ENCODE measurements at regions not wholly inside any gene's neighbourhood (a gene's known extent, or its start where the extent isn't known, plus 50 kb on each side); places are given as distances from the start of the nearest gene placed in this dataset.
"Not testable (repeated sequence)": the region's sequence is repeated elsewhere in the genome, so short reads cannot be mapped to it uniquely, and the experiment has no call there.

- no peak for DNase-seq (ENCODE audit: low read depth)
These were observed 330.3 kb upstream of the THBS1 start for GRCh38 chr15:39250460-39251186.

GRCh38 chr15:39251413-39252133 lies 329.3 kb upstream of the THBS1 start:
- DNase-seq (ENCODE audit: low read depth), result no peak

- no peak for DNase-seq (ENCODE audit: low read depth)
These were observed 328.8 kb upstream of the THBS1 start for GRCh38 chr15:39252134-39252470.

- DNase-seq (ENCODE audit: low read depth), result no peak
These were observed 327.3 kb upstream of the THBS1 start for GRCh38 chr15:39253552-39253951.

- DNase-seq (ENCODE audit: low read depth), result no peak
These were observed 326.7 kb upstream of the THBS1 start for GRCh38 chr15:39254181-39254580.

- DNase-seq (ENCODE audit: low read depth), result no peak
These were observed 325.1 kb upstream of the THBS1 start for GRCh38 chr15:39255760-39256159.

GRCh38 chr15:39260391-39260790 lies 320.5 kb upstream of the THBS1 start:
- no peak for DNase-seq (ENCODE audit: low read depth)

GRCh38 chr15:39260791-39261190 lies 320.1 kb upstream of the THBS1 start:
- no peak for DNase-seq (ENCODE audit: low read depth)

- DNase-seq (ENCODE audit: low read depth), result not testable (repeated sequence)
These were observed 319.3 kb upstream of the THBS1 start for GRCh38 chr15:39261397-39262183.

GRCh38 chr15:39262995-39263772 lies 317.7 kb upstream of the THBS1 start:
- DNase-seq (ENCODE audit: low read depth), result not testable (repeated sequence)

- no peak for DNase-seq (ENCODE audit: low read depth)
These were observed 315.6 kb upstream of the THBS1 start for GRCh38 chr15:39265261-39265660.

GRCh38 chr15:39266890-39267289 lies 314.0 kb upstream of the THBS1 start:
- DNase-seq (ENCODE audit: low read depth), result no peak

GRCh38 chr15:39267685-39268084 lies 313.2 kb upstream of the THBS1 start:
- DNase-seq (ENCODE audit: low read depth), result no peak

GRCh38 chr15:39269352-39269751 lies 311.5 kb upstream of the THBS1 start:
- DNase-seq (ENCODE audit: low read depth), result no peak

- no peak for DNase-seq (ENCODE audit: low read depth)
These were observed 311.1 kb upstream of the THBS1 start for GRCh38 chr15:39269821-39270220.

- DNase-seq (ENCODE audit: low read depth), result no peak
These were observed 310.5 kb upstream of the THBS1 start for GRCh38 chr15:39270221-39270855.

- no peak for DNase-seq (ENCODE audit: low read depth)
These were observed 309.9 kb upstream of the THBS1 start for GRCh38 chr15:39270934-39271333.

GRCh38 chr15:39272901-39273300 lies 308.0 kb upstream of the THBS1 start:
- DNase-seq (ENCODE audit: low read depth), result no peak

GRCh38 chr15:39273717-39274411 lies 307.0 kb upstream of the THBS1 start:
- no peak for DNase-seq (ENCODE audit: low read depth)

- no peak for DNase-seq (ENCODE audit: low read depth)
These were observed 305.8 kb upstream of the THBS1 start for GRCh38 chr15:39275066-39275465.

GRCh38 chr15:39279311-39279710 lies 301.6 kb upstream of the THBS1 start:
- no peak for DNase-seq (ENCODE audit: low read depth)
